Muscle of back (tissue), 3 donors: ENCODE measurements at regions not wholly inside any gene's neighbourhood (a gene's known extent, or its start where the extent isn't known, plus 50 kb on each side); places are given as distances from the start of the nearest gene placed in this dataset.
"Not testable (repeated sequence)": the region's sequence is repeated elsewhere in the genome, so short reads cannot be mapped to it uniquely, and the experiment has no call there.

ENCODE experiments used
- DNase-seq, 3 donors: peaks; one replicate each; pipeline versions ENCODE4 v3.0.0 to v3.0.0-alpha.2; 2013

- DNase-seq: no peak
These were observed 118.1 kb upstream of the EGR2 start for GRCh38 chr10:62934258-62934657.

GRCh38 chr10:62928763-62929162 is 112.6 kb upstream of the EGR2 start:
- DNase-seq: not testable (repeated sequence)

GRCh38 chr10:62926407-62926806 is 110.2 kb upstream of the EGR2 start:
- no peak for DNase-seq

- no peak for DNase-seq
These were observed 108.2 kb upstream of the EGR2 start for GRCh38 chr10:62924344-62924748.

- no peak for DNase-seq
These were observed 103.6 kb upstream of the EGR2 start for GRCh38 chr10:62919776-62920175.

GRCh38 chr10:62917475-62918238 is 101.5 kb upstream of the EGR2 start:
- no peak for DNase-seq

- DNase-seq: peak in 1 of 3 donors; percentile 49
These were observed 100.0 kb upstream of the EGR2 start for GRCh38 chr10:62916141-62916603.

- DNase-seq: peak in 1 of 3 donors; percentile 12
These were observed 99.0 kb upstream of the EGR2 start for GRCh38 chr10:62915158-62915557.

- peak in 2 of 3 donors; percentile 5 to 27 for DNase-seq
These were observed 95.9 kb upstream of the EGR2 start for GRCh38 chr10:62912086-62912485.

- DNase-seq: peak in 1 of 3 donors; percentile 9
These were observed 95.2 kb upstream of the EGR2 start for GRCh38 chr10:62911210-62911963.

- no peak for DNase-seq
These were observed 91.5 kb upstream of the EGR2 start for GRCh38 chr10:62907470-62908212.

- peak in 2 of 3 donors; percentile 47 to 67 for DNase-seq
These were observed 88.2 kb upstream of the EGR2 start for GRCh38 chr10:62904281-62904875.

- peak in 1 of 3 donors; percentile 6 for DNase-seq
These were observed 87.7 kb upstream of the EGR2 start for GRCh38 chr10:62903828-62904227.

- DNase-seq: no peak
These were observed 84.8 kb upstream of the EGR2 start for GRCh38 chr10:62900829-62901571.

- DNase-seq: no peak
These were observed 83.1 kb upstream of the EGR2 start for GRCh38 chr10:62899311-62899710.

- no peak for DNase-seq
These were observed 78.9 kb upstream of the EGR2 start for GRCh38 chr10:62895063-62895462.

GRCh38 chr10:62894156-62894555 is 78.0 kb upstream of the EGR2 start:
- DNase-seq: no peak

- no peak for DNase-seq
These were observed 76.9 kb upstream of the EGR2 start for GRCh38 chr10:62893036-62893435.

GRCh38 chr10:62890395-62890794 is 74.2 kb upstream of the EGR2 start:
- DNase-seq: no peak

GRCh38 chr10:62887642-62888041 is 71.5 kb upstream of the EGR2 start:
- no peak for DNase-seq
